ENCODE measurements at regions not wholly inside any gene's neighbourhood (a gene's known extent, or its start where the extent isn't known, plus 50 kb on each side); places are given as distances from the start of the nearest gene placed in this dataset.
"Not testable (repeated sequence)": the region's sequence is repeated elsewhere in the genome, so short reads cannot be mapped to it uniquely, and the experiment has no call there.

DNA sequence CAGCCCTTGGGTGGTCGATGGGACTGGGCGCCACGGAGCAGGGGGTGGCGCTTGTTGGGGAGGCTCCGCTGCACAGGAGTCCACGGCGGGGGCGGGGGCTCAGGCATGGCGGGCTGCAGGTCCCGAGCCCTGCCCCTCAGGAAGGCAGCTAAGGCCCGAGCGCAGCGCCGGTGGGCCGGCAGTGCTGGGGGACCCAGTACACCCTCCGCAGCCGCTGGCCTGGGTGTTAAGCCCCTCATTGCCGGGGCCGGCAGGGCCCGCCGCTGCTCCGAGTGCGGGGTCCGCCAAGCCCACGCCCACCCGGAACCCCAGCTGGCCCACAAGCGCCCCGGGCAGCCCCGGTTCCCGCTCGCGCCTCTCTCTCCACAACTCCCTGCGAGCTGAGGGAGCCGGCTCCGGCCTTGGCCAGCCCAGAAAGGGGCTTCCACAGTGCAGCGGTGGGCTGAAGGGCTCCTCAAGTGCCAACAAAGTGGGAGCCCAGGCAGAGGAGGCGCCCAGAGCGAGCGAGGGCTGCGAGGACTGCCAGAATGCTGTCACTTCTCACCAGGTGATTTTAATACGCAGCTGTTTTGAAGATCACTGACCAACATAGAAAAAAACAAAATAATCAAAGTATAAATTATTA lies 66.1 kb upstream of the NDST4 start:
- not testable (repeated sequence) for TF ChIP-seq POLR2A (IDR thresholded peaks at IDR 0.05)
- TF ChIP-seq, protein P1, sequence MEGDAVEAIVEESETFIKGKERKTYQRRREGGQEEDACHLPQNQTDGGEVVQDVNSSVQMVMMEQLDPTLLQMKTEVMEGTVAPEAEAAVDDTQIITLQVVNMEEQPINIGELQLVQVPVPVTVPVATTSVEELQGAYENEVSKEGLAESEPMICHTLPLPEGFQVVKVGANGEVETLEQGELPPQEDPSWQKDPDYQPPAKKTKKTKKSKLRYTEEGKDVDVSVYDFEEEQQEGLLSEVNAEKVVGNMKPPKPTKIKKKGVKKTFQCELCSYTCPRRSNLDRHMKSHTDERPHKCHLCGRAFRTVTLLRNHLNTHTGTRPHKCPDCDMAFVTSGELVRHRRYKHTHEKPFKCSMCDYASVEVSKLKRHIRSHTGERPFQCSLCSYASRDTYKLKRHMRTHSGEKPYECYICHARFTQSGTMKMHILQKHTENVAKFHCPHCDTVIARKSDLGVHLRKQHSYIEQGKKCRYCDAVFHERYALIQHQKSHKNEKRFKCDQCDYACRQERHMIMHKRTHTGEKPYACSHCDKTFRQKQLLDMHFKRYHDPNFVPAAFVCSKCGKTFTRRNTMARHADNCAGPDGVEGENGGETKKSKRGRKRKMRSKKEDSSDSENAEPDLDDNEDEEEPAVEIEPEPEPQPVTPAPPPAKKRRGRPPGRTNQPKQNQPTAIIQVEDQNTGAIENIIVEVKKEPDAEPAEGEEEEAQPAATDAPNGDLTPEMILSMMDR (IDR thresholded peaks at IDR 0.05): not testable (repeated sequence)

Measured in sigmoid colon (tissue), 3 donors.